Gastroesophageal sphincter (tissue), 3 donors: ENCODE measurements at regions not wholly inside any gene's neighbourhood (a gene's known extent, or its start where the extent isn't known, plus 50 kb on each side); places are given as distances from the start of the nearest gene placed in this dataset.

Experiments used
- POLR2A ChIP-seq, 2 donors: fragments of 450-650 bp; IDR thresholded peaks; one replicate each; pipeline ENCODE4 v1.6.1; 2017; ENCODE audit warnings: antibody characterized with exemption in 2 of 2, mild to moderate bottlenecking in 2 of 2, moderate library complexity in 1 of 2
- TF ChIP-seq, protein P1 (sequence below), 4 experiments: fragments of 200-600 bp in 2 of 4; fragments of 450-650 bp in 2 of 4; sonication (generic) in 1 of 4; IDR thresholded peaks; one replicate each; pipeline ENCODE4 v1.5.1; 2017 to 2019; ENCODE audit warnings: antibody characterized with exemption in 4 of 4, mild to moderate bottlenecking in 2 of 4, moderate library complexity in 2 of 4

DNA sequence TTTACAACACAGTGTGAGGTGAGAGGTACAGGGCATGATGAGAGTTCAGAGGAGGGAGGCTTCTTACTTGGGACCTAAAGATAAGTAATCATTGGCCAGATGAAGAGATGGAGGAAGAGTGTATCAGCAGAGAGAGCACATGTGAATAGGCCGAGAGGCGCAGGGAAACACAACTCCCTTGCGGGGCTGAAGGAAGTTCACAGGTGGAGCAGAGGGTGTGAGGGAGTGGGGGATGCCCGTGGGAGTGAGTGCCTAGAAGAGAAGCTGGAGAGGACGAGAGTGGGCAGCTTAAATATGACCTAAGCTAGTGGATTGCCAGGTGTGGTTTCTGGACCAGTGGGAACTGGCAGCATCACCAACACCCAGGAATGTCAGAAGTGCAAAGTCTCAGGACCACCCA, 98.2 kb upstream of the TBC1D5 start:
- TF ChIP-seq POLR2A (IDR thresholded peaks at IDR 0.05), result no peak
- TF ChIP-seq, protein P1, sequence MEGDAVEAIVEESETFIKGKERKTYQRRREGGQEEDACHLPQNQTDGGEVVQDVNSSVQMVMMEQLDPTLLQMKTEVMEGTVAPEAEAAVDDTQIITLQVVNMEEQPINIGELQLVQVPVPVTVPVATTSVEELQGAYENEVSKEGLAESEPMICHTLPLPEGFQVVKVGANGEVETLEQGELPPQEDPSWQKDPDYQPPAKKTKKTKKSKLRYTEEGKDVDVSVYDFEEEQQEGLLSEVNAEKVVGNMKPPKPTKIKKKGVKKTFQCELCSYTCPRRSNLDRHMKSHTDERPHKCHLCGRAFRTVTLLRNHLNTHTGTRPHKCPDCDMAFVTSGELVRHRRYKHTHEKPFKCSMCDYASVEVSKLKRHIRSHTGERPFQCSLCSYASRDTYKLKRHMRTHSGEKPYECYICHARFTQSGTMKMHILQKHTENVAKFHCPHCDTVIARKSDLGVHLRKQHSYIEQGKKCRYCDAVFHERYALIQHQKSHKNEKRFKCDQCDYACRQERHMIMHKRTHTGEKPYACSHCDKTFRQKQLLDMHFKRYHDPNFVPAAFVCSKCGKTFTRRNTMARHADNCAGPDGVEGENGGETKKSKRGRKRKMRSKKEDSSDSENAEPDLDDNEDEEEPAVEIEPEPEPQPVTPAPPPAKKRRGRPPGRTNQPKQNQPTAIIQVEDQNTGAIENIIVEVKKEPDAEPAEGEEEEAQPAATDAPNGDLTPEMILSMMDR (IDR thresholded peaks at IDR 0.05), result no peak
